Fibroblast of lung (primary cell): ENCODE measurements at regions not wholly inside any gene's neighbourhood (a gene's known extent, or its start where the extent isn't known, plus 50 kb on each side); places are given as distances from the start of the nearest gene placed in this dataset.

Source experiments
- DNase-seq, 2 donors: peaks; one replicate each; pipeline versions ENCODE4 v3.0.0 to v3.0.0-alpha.2; 2010; ENCODE audit warnings: low read depth in 2 of 2
- H2AFZ ChIP-seq: 2 replicates; pipeline ENCODE4 v1.5.1; 2012; ENCODE audit warnings: low read length, control low read depth, inconsistent platforms
- H3K27ac ChIP-seq: 2 replicates; pipeline ENCODE4 v1.5.1; 2011; ENCODE audit warnings: low read length, control low read depth; ENCODE audit not compliant: insufficient read depth
- H3K27me3 ChIP-seq: 2 replicates; pipeline ENCODE4 v1.5.1; 2011; ENCODE audit warnings: mild to moderate bottlenecking, low read length; ENCODE audit not compliant: control insufficient read depth, insufficient read depth
- H3K36me3 ChIP-seq: 2 replicates; pipeline ENCODE4 v1.5.1; 2011; ENCODE audit warnings: low read length; ENCODE audit not compliant: control insufficient read depth, insufficient read depth
- H3K4me1 ChIP-seq: 2 replicates; pipeline ENCODE4 v1.5.1; 2011; ENCODE audit warnings: low read length; ENCODE audit not compliant: control insufficient read depth, insufficient read depth; ENCODE audit errors: extremely low read depth
- H3K4me2 ChIP-seq: 2 replicates; pipeline ENCODE4 v1.5.1; 2011; ENCODE audit warnings: low read length, control low read depth; ENCODE audit not compliant: insufficient read depth; ENCODE audit errors: extremely low read depth
- H3K4me3 ChIP-seq, 4 experiments: fragments of 200-600 bp in 1 of 4; sonication (generic) in 1 of 4; replicated peaks in 1 of 4; 2 replicates each; pipeline ENCODE4 v1.5.1; 2011 to 2016; ENCODE audit warnings: low read length in 4 of 4, low read depth in 3 of 4, mild to moderate bottlenecking in 3 of 4, control low read depth in 2 of 4, inconsistent platforms in 1 of 4, mixed read lengths in 1 of 4; ENCODE audit not compliant: insufficient read depth in 1 of 4; ENCODE audit errors: control extremely low read depth in 1 of 4
- H3K79me2 ChIP-seq: 2 replicates; pipeline ENCODE4 v1.5.1; 2012; ENCODE audit warnings: mild to moderate bottlenecking, low read length, inconsistent platforms; ENCODE audit not compliant: control insufficient read depth, insufficient read depth
- H3K9ac ChIP-seq: 2 replicates; pipeline ENCODE4 v1.5.1; 2011; ENCODE audit warnings: mild to moderate bottlenecking, low read length, control low read depth; ENCODE audit not compliant: insufficient read depth
- H3K9me3 ChIP-seq: 2 replicates; pipeline ENCODE4 v1.5.1; 2012; ENCODE audit warnings: low read depth, low read length; ENCODE audit not compliant: control insufficient read depth, insufficient read depth
- H4K20me1 ChIP-seq: 2 replicates; pipeline ENCODE4 v1.5.1; 2011; ENCODE audit warnings: low read length; ENCODE audit not compliant: control insufficient read depth, insufficient read depth; ENCODE audit errors: extremely low read depth
- CTCF ChIP-seq, 2 donors: IDR thresholded peaks in 1 of 2; conservative IDR thresholded peaks in 1 of 2; 1 replicate in 1 of 2; 2 replicates in 1 of 2; pipeline ENCODE4 v1.5.1; 2011 to 2012; ENCODE audit warnings: low read length in 2 of 2, control low read depth in 1 of 2, inconsistent platforms in 1 of 2, low read depth in 1 of 2, mild to moderate bottlenecking in 1 of 2
- EZH2 ChIP-seq: IDR thresholded peaks from 2 replicates; pipeline ENCODE4 v1.5.1; 2012; ENCODE audit warnings: low read length, control low read depth, mild to moderate bottlenecking; ENCODE audit errors: missing control alignments

DNA sequence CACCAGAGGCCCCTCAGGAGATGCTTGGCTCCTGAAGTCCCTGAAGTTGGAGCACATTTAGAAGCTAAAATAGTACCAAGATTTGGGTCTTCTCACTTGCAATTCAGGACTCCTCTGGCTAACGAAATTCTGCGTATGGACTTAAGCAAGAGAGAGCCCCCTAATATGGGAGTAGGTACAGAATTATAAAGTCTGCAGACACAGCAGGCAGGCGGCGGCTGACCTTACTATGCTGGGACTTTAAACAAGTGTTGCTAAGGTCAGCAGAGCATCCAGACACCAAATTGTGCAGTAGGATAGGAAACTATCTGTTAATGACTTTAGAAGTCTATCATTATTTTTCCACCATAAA is 104.5 kb upstream of the PDE4B start:
- H4K20me1 ChIP-seq = no peaks in the 10 kb centered on the region
- no peak overlapping the region for H2AFZ ChIP-seq
- H3K4me1 ChIP-seq = peaks cover 2% of the 10 kb centered on the region
- H3K36me3 ChIP-seq = no peaks in the 10 kb centered on the region
- H3K9ac ChIP-seq = no peak overlapping the region
- DNase-seq = no peak
- no peak overlapping the region for H3K27ac ChIP-seq
- no peaks in the 10 kb centered on the region for H3K9me3 ChIP-seq
- H3K79me2 ChIP-seq = no peaks in the 10 kb centered on the region
- H3K27me3 ChIP-seq = no peaks in the 10 kb centered on the region
- no peak for TF ChIP-seq EZH2
- no peak overlapping the region for H3K4me3 ChIP-seq
- H3K4me2 ChIP-seq = no peak overlapping the region

DNA sequence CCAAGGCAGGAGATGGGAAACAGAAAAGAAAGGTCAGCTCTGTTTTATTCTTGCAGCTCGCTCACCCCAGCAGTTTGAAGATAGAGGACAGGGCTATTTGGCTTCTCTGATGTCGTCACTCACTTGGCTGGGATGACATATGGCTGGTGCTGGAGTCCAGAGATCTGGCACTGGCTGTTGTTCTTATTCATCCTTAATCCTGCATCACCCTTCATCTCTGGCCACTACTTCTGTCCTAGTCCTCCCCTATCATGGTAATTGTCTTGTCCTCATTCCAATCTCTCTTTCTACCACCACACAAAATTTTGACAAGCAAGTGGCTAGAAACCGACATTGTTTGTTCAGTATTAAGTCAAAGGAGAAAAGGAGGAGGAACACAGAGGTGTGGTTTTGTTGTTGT is 103.8 kb upstream of the PDE4B start:
- TF ChIP-seq EZH2 (no peak), CTCF (conservative IDR thresholded peaks at IDR 0.05 in 1 of 2, IDR thresholded peaks at IDR 0.05 in 1 of 2; ENCODE audit: low read depth in 1 of 2, low read length in 2 of 2) (no peak)
- H3K4me3 ChIP-seq = no peak overlapping the region

GRCh38 chr1:65691152-65691900 is 101.4 kb upstream of the PDE4B start:
- no peak for DNase-seq

More for the DNA sequence above, 103.8 kb upstream of the PDE4B start:
- H3K27me3 ChIP-seq = no peaks in the 10 kb centered on the region
- no peaks in the 10 kb centered on the region for H3K36me3 ChIP-seq
- no peak overlapping the region for H3K9ac ChIP-seq
- H3K27ac ChIP-seq = no peak overlapping the region
- H3K4me1 ChIP-seq = peaks cover 2% of the 10 kb centered on the region
- H2AFZ ChIP-seq = no peak overlapping the region
- no peak for DNase-seq
- H3K79me2 ChIP-seq = no peaks in the 10 kb centered on the region
- H4K20me1 ChIP-seq = no peaks in the 10 kb centered on the region
- no peak overlapping the region for H3K4me2 ChIP-seq
- H3K9me3 ChIP-seq = no peaks in the 10 kb centered on the region

More at GRCh38 chr1:65691152-65691900, 101.4 kb upstream of the PDE4B start:
- Histone ChIP-seq H3K9me3 (no peaks in the 10 kb centered on the region), H3K9ac (no peak overlapping the region), H3K4me1 (peaks cover 2% of the 10 kb centered on the region), H4K20me1 (no peaks in the 10 kb centered on the region), H3K27ac (no peak overlapping the region), H3K36me3 (no peaks in the 10 kb centered on the region), H3K79me2 (no peaks in the 10 kb centered on the region), H2AFZ (no peak overlapping the region), H3K27me3 (no peaks in the 10 kb centered on the region), H3K4me3 (no peak overlapping the region), H3K4me2 (no peak overlapping the region)
- no peak for TF ChIP-seq CTCF (conservative IDR thresholded peaks at IDR 0.05 in 1 of 2, IDR thresholded peaks at IDR 0.05 in 1 of 2; ENCODE audit: low read depth in 1 of 2, low read length in 2 of 2)
- no peak for TF ChIP-seq EZH2
